Erythroblast (primary cell): ENCODE measurements at regions not wholly inside any gene's neighbourhood (a gene's known extent, or its start where the extent isn't known, plus 50 kb on each side); places are given as distances from the start of the nearest gene placed in this dataset.

ENCODE experiments used
- GATA1 ChIP-seq: IDR thresholded peaks from 2 replicates; pipeline ENCODE4 v1.6.1; 2011; ENCODE audit warnings: low read depth, mild to moderate bottlenecking, control low read depth, low read length, moderate library complexity
- POLR2A ChIP-seq: IDR thresholded peaks from 2 replicates; pipeline ENCODE4 v1.6.1; 2011; ENCODE audit warnings: mild to moderate bottlenecking, low read length

GRCh38 chr15:58243070-58243469 lies 104.9 kb downstream of the AQP9 start:
- TF ChIP-seq POLR2A (no peak), GATA1 (no peak)
